Activated T-cell treated with anti-CD3 and anti-CD28 coated beads, Interleukin-2, amount 50 U/mL, for 1 hour (primary cell): ENCODE measurements at regions not wholly inside any gene's neighbourhood (a gene's known extent, or its start where the extent isn't known, plus 50 kb on each side); places are given as distances from the start of the nearest gene placed in this dataset.
"Not testable (repeated sequence)": the region's sequence is repeated elsewhere in the genome, so short reads cannot be mapped to it uniquely, and the experiment has no call there.

ENCODE experiments used
- DNase-seq: peaks from one replicate; pipeline ENCODE4 v3.0.0-alpha.2; 2020

GRCh38 chr2:118449401-118449800 is 361.1 kb downstream of the INSIG2 start:
- DNase-seq, result no peak

- DNase-seq, result no peak
These were observed 355.3 kb downstream of the INSIG2 start for GRCh38 chr2:118443596-118443995.

- no peak for DNase-seq
These were observed 354.8 kb downstream of the INSIG2 start for GRCh38 chr2:118442996-118443553.

- DNase-seq, result no peak
These were observed 353.8 kb downstream of the INSIG2 start for GRCh38 chr2:118442046-118442445.

- DNase-seq, result no peak
These were observed 352.3 kb downstream of the INSIG2 start for GRCh38 chr2:118440404-118441098.

- DNase-seq, result no peak
These were observed 349.2 kb downstream of the INSIG2 start for GRCh38 chr2:118437501-118437900.

- no peak for DNase-seq
These were observed 343.7 kb downstream of the INSIG2 start for GRCh38 chr2:118431997-118432396.

GRCh38 chr2:118431586-118431985 is 343.3 kb downstream of the INSIG2 start:
- no peak for DNase-seq

- DNase-seq, result no peak
These were observed 342.9 kb downstream of the INSIG2 start for GRCh38 chr2:118431165-118431517.

- DNase-seq, result no peak
These were observed 342.4 kb downstream of the INSIG2 start for GRCh38 chr2:118430510-118431164.

GRCh38 chr2:118425191-118425590 is 336.9 kb downstream of the INSIG2 start:
- DNase-seq, result no peak

GRCh38 chr2:118423776-118424175 is 335.5 kb downstream of the INSIG2 start:
- no peak for DNase-seq

- DNase-seq, result no peak
These were observed 333.4 kb downstream of the INSIG2 start for GRCh38 chr2:118421648-118422047.

GRCh38 chr2:118417406-118418120 is 329.3 kb downstream of the INSIG2 start:
- no peak for DNase-seq

GRCh38 chr2:118415186-118415585 is 326.9 kb downstream of the INSIG2 start:
- DNase-seq, result not testable (repeated sequence)

GRCh38 chr2:118403658-118404451 is 315.6 kb downstream of the INSIG2 start:
- DNase-seq, result no peak

GRCh38 chr2:118388771-118389170 is 300.5 kb downstream of the INSIG2 start:
- DNase-seq, result no peak

- no peak for DNase-seq
These were observed 299.2 kb downstream of the INSIG2 start for GRCh38 chr2:118387509-118387908.

- no peak for DNase-seq
These were observed 298.5 kb downstream of the INSIG2 start for GRCh38 chr2:118386641-118387302.

- no peak for DNase-seq
These were observed 292.8 kb downstream of the INSIG2 start for GRCh38 chr2:118380915-118381653.

GRCh38 chr2:118375907-118376485 is 287.7 kb downstream of the INSIG2 start:
- DNase-seq, result no peak
